COLO668 (cell line): ENCODE measurements at regions not wholly inside any gene's neighbourhood (a gene's known extent, or its start where the extent isn't known, plus 50 kb on each side); places are given as distances from the start of the nearest gene placed in this dataset.
"Not testable (repeated sequence)": the region's sequence is repeated elsewhere in the genome, so short reads cannot be mapped to it uniquely, and the experiment has no call there.

Experiments
- DNase-seq: peaks from one replicate; lab custom pipeline; 2025; ENCODE audit not compliant: unreplicated experiment; lab: John Stamatoyannopoulos, UW

DNA sequence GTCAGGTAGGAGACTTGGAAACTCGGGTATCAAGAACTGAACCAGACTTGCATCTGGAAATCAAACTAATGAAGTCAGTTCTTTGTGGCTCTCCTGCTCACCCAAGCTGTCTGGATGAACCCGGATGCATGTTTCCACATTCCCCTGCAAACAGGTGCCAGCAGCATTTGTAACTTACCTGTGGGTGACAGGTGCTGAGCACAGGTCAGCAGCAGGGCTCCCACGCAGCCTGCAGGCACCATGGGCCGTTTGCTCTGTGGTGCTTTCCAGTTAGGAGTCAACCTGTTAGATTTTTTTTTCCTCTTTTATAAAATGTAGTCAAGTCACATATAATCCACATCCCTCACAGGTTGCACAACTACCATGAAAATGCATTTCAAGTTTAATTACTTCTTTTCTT lies 385.6 kb upstream of the ADGRL3 start:
- DNase-seq, result no peak

- DNase-seq, result no peak
These were observed 382.5 kb upstream of the ADGRL3 start for GRCh38 chr4:60817609-60818008.

DNA sequence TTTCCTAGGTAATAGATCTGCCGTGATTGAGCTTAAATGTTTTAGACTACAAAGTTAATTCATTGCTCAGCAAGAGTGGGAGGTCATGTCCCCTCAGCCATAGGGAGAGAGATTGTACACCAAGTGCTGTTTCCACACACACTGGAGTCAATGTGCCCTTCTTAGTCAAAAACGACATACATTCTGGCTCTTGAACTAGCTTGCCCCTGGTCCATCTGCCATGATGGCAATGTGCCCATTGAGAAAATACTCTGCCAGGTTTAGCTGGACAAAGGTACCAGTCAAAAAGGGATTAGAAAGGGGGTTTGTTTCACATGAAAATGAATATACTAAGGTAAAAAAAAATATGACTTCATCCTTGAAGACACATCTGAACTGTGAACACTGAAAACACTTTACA lies 377.1 kb upstream of the ADGRL3 start:
- no peak for DNase-seq

- DNase-seq, result no peak
These were observed 360.1 kb upstream of the ADGRL3 start for GRCh38 chr4:60840020-60840419.

DNA sequence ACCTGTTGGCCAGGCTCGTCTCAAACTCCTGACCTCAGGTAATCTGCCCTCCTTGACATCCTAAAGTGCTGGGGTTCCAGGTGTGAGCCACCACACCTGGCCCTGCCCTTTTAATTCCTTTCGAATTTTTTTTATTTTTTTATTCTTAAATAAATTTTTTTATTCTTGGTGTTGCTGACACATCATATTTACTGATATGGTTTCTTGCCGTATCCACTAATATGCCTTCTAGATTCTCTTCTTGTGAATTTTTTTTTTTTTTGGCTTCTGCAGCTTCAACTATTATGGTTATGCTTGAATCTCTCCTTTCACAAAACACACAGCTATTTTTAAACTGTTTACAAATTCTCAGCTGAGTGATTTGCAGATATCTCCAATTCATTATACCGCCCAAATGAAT lies 353.4 kb upstream of the ADGRL3 start:
- DNase-seq, result no peak

GRCh38 chr4:60847614-60848013 lies 352.5 kb upstream of the ADGRL3 start:
- no peak for DNase-seq

GRCh38 chr4:60857130-60857753 lies 342.9 kb upstream of the ADGRL3 start:
- no peak for DNase-seq

DNA sequence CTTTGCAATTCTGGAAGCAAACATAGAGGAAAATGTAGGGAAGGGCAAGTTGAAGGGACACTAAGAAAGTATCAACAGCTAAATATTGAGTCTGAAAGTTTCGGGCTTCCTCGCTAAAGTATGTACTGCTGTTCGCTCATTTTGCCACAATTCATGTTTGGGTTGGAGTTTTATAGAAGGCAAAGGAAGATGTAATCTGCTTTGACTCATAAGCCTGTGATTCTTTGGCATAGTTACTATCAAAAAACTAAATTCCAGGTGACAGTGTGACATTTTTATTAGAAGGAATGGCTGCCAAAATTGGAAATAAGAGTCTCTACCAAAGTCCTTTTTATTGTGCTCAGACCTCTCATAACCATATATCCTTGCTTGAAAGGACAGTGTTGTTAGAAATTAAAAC lies 336.7 kb upstream of the ADGRL3 start:
- DNase-seq, result no peak

DNA sequence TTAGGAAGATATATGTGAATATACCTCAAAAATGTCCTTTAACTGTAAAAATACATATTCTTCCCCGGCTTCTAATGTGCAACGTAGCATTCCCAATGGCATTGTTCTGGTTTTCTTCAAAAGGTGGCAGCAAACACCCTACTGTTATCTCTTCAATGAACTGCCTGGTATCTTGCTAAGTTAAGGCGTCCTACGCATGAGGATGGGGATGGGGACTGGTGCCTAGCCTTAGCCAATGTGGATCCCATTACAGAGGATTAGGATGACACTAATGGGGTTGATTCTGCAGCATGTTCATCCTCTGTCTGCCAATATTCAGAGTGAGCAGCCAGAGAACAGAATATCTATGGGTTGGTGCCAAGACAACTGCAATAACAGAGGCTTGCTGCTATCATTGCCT lies 334.9 kb upstream of the ADGRL3 start:
- no peak for DNase-seq

- DNase-seq, result no peak
These were observed 331.7 kb upstream of the ADGRL3 start for GRCh38 chr4:60868232-60868960.

DNA sequence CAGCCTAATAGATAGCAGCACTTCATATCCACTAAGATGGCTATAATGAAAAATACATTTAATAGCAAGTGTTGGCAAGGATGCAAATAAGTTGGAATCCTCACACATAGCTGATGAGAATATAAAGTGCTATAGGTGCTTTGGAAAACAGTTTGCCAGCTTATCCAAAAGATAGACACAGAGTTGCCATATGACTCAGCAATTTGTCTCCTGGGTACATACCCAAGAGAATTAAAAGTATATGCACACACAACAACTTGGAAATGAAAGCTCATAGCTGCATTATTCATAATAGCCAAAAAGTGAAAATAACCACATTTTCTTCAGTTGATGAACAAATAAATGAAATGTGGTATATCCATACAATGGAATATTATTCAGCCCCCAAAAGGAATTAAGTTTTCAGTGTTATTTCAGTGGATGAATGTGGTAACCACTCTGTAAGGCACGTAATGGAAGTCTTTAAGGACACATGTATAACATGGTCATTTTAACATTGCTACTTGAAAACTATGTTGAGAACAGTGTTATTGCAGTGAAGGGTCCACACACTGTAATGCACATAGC lies 320.9 kb upstream of the ADGRL3 start:
- DNase-seq, result no peak

- no peak for DNase-seq
These were observed 315.5 kb upstream of the ADGRL3 start for GRCh38 chr4:60884587-60884986.

- DNase-seq, result no peak
These were observed 315.1 kb upstream of the ADGRL3 start for GRCh38 chr4:60885011-60885410.

GRCh38 chr4:60890743-60891142 lies 309.4 kb upstream of the ADGRL3 start:
- DNase-seq, result no peak

- no peak for DNase-seq
These were observed 308.2 kb upstream of the ADGRL3 start for GRCh38 chr4:60891947-60892346.

DNA sequence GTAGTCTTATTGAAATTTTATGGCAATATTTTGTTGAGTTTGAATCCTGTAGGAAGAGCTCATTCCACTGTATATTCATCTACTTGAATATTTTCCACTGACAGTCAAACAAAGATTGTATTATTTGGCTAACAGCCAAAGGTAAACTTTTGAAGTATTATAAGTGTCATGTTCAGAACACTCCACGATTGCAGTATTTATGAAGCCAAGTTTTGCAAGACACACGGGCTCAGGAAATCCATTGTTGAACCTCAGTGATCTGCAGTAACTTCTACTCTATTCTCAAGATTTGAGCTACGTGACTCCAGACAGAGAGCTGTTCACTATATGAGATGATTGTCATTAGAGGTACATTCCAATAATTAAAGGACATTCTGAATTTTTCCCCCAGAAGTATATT lies 302.7 kb upstream of the ADGRL3 start:
- no peak for DNase-seq

GRCh38 chr4:60905162-60905561 lies 295.0 kb upstream of the ADGRL3 start:
- DNase-seq, result no peak

DNA sequence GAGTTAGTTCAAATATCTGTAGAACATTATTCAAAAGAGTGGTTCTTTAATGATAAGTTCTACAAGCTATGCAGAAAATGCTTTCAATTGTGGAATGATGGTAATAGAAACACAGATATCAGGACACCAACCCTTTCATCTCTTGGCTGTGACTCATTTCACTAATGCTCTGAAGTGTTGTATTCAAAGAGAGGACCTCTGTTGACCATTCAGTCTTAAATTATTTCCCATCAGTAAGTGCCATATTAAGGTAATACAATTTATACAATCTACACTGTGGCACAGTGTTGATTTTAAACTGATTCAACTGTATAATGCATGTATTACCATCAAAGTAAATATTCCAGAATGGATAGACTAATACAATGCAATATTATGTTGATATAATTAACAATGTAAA lies 289.0 kb upstream of the ADGRL3 start:
- DNase-seq, result no peak

DNA sequence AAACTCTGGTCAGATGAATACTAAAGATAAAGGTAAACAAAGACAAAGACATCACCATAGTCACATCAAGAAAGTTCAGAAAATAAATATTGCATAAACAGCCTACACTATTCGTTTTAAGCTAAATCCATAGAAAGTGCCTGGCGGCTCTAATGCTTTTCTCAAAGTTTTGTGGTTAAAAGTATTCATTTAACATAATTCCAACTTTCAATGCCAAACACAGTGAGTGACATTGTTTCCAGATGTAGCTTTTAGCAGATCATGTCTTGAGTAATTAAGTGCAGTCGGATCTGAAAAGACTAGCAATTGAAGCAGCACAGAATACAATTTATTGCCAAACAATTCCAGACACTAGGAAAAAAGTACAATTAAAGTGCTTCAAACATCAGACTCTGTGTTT lies 287.1 kb upstream of the ADGRL3 start:
- no peak for DNase-seq

- DNase-seq, result no peak
These were observed 286.5 kb upstream of the ADGRL3 start for GRCh38 chr4:60913671-60914070.

DNA sequence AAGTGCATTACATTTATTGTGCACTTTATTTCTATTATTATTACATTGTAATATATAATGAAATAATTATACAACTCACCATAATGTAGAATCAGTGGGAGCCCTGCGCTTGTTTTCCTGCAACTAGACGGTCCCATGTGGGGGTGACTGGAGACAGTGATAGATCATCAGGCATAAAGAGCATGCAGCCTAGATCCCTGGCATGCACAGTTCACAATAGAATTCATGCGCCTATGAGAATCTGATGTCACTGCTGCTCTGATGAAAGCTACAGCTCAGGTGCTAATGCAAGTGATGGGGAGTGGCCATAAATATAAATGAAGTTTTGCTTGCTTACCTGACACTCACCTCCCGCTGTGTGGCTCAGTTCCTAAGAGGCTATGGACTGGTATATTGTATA lies 278.4 kb upstream of the ADGRL3 start:
- DNase-seq, result not testable (repeated sequence)

GRCh38 chr4:60923075-60923474 lies 277.1 kb upstream of the ADGRL3 start:
- no peak for DNase-seq

- DNase-seq, result no peak
These were observed 273.5 kb upstream of the ADGRL3 start for GRCh38 chr4:60926624-60927023.
